Body of pancreas (tissue), 4 donors: ENCODE measurements at regions not wholly inside any gene's neighbourhood (a gene's known extent, or its start where the extent isn't known, plus 50 kb on each side); places are given as distances from the start of the nearest gene placed in this dataset.

Experiments
- POLR2A ChIP-seq, 3 donors: fragments of 450-650 bp; IDR thresholded peaks; one replicate each; pipeline ENCODE4 v1.6.1; 2016; ENCODE audit warnings: antibody characterized with exemption in 3 of 3, mild to moderate bottlenecking in 2 of 3
- TF ChIP-seq, protein P1 (sequence below), 7 experiments: fragments of 450-650 bp in 4 of 7; fragments of 200-600 bp in 3 of 7; sonication (generic) in 3 of 7; IDR thresholded peaks; one replicate each; pipeline ENCODE4 v1.5.1; 2016 to 2019; ENCODE audit warnings: antibody characterized with exemption in 7 of 7

DNA sequence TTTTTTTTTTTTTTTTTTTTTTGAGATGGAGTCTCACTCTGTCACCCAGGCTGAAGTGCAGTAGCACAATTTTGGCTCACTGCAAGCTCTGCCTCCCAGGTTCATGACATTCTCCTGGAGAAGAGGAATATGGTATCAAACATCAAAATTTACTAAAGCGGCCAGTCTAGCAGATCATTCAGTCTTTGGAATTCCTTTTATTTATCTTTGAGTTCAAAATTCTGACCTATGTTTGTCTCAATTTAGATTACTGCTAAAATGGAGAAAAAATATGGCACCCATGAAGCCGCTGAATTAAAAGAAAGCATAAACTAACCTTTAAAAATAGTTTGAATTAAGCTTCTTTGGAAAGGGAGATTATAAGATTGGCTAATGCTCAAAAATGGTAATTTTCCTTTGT lies 64.5 kb upstream of the EGLN3 start:
- TF ChIP-seq, protein P1, sequence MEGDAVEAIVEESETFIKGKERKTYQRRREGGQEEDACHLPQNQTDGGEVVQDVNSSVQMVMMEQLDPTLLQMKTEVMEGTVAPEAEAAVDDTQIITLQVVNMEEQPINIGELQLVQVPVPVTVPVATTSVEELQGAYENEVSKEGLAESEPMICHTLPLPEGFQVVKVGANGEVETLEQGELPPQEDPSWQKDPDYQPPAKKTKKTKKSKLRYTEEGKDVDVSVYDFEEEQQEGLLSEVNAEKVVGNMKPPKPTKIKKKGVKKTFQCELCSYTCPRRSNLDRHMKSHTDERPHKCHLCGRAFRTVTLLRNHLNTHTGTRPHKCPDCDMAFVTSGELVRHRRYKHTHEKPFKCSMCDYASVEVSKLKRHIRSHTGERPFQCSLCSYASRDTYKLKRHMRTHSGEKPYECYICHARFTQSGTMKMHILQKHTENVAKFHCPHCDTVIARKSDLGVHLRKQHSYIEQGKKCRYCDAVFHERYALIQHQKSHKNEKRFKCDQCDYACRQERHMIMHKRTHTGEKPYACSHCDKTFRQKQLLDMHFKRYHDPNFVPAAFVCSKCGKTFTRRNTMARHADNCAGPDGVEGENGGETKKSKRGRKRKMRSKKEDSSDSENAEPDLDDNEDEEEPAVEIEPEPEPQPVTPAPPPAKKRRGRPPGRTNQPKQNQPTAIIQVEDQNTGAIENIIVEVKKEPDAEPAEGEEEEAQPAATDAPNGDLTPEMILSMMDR (IDR thresholded peaks at IDR 0.05) = no peak
- no peak for TF ChIP-seq POLR2A (IDR thresholded peaks at IDR 0.05)
